ENCODE measurements at regions not wholly inside any gene's neighbourhood (a gene's known extent, or its start where the extent isn't known, plus 50 kb on each side); places are given as distances from the start of the nearest gene placed in this dataset.

DNA sequence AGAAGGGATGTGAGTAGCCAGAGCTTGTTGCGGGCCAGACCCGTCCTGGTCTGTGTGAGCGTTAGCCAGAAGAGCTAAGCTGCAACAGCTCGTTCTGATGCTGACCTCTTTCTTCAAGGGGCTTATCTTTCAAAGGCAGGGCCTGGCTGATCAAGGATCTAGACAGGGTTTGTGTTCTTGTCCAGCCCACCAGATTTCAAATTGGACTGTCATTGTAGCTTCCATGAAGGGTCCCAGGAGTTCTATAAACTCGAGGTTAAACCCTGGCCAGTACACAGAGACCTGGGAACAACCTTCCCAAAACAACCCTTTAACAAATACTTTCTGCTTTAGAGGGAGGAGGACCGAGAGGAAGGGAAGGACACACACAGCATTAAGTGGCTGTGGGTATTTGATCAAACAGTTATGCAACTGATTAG, 153.0 kb upstream of the TUT7 start:
- H2AFZ ChIP-seq (ENCODE audit: low read length), result no peak overlapping the region
- TF ChIP-seq ZNF24 (IDR thresholded peaks at IDR 0.05), result no peak
- TF ChIP-seq, protein P1, sequence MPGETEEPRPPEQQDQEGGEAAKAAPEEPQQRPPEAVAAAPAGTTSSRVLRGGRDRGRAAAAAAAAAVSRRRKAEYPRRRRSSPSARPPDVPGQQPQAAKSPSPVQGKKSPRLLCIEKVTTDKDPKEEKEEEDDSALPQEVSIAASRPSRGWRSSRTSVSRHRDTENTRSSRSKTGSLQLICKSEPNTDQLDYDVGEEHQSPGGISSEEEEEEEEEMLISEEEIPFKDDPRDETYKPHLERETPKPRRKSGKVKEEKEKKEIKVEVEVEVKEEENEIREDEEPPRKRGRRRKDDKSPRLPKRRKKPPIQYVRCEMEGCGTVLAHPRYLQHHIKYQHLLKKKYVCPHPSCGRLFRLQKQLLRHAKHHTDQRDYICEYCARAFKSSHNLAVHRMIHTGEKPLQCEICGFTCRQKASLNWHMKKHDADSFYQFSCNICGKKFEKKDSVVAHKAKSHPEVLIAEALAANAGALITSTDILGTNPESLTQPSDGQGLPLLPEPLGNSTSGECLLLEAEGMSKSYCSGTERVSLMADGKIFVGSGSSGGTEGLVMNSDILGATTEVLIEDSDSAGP (CRISPR knock-in tag; IDR thresholded peaks at IDR 0.05; ENCODE audit: borderline replicate concordance), result no peak
- no peak for TF ChIP-seq ZNF839 (CRISPR knock-in tag; IDR thresholded peaks at IDR 0.05; ENCODE audit: borderline replicate concordance)
- no peak for TF ChIP-seq HNRNPK (IDR thresholded peaks at IDR 0.05; ENCODE audit: low read depth, low read length, poor library complexity, severe bottlenecking)
- no peak for TF ChIP-seq MED1 (CRISPR knock-in tag; IDR thresholded peaks at IDR 0.05)
- TF ChIP-seq ZNF570 (CRISPR knock-in tag; IDR thresholded peaks at IDR 0.05; ENCODE audit: borderline replicate concordance), result no peak
- TF ChIP-seq, protein P2, sequence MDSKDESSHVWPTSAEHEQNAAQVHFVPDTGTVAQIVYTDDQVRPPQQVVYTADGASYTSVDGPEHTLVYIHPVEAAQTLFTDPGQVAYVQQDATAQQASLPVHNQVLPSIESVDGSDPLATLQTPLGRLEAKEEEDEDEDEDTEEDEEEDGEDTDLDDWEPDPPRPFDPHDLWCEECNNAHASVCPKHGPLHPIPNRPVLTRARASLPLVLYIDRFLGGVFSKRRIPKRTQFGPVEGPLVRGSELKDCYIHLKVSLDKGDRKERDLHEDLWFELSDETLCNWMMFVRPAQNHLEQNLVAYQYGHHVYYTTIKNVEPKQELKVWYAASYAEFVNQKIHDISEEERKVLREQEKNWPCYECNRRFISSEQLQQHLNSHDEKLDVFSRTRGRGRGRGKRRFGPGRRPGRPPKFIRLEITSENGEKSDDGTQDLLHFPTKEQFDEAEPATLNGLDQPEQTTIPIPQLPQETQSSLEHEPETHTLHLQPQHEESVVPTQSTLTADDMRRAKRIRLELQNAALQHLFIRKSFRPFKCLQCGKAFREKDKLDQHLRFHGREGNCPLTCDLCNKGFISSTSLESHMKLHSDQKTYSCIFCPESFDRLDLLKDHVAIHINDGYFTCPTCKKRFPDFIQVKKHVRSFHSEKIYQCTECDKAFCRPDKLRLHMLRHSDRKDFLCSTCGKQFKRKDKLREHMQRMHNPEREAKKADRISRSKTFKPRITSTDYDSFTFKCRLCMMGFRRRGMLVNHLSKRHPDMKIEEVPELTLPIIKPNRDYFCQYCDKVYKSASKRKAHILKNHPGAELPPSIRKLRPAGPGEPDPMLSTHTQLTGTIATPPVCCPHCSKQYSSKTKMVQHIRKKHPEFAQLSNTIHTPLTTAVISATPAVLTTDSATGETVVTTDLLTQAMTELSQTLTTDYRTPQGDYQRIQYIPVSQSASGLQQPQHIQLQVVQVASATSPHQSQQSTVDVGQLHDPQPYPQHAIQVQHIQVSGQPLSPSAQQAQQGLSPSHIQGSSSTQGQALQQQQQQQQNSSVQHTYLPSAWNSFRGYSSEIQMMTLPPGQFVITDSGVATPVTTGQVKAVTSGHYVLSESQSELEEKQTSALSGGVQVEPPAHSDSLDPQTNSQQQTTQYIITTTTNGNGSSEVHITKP (CRISPR knock-in tag; IDR thresholded peaks at IDR 0.05; ENCODE audit: low read depth), result no peak
- TF ChIP-seq GLI4 (CRISPR knock-in tag; IDR thresholded peaks at IDR 0.05; ENCODE audit: borderline replicate concordance), result no peak
- TF ChIP-seq TBP (CRISPR knock-in tag; IDR thresholded peaks at IDR 0.05), result no peak
- TF ChIP-seq, protein P3, sequence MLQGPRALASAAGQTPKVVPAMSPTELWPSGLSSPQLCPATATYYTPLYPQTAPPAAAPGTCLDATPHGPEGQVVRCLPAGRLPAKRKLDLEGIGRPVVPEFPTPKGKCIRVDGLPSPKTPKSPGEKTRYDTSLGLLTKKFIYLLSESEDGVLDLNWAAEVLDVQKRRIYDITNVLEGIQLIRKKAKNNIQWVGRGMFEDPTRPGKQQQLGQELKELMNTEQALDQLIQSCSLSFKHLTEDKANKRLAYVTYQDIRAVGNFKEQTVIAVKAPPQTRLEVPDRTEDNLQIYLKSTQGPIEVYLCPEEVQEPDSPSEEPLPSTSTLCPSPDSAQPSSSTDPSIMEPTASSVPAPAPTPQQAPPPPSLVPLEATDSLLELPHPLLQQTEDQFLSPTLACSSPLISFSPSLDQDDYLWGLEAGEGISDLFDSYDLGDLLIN (CRISPR knock-in tag; IDR thresholded peaks at IDR 0.05; ENCODE audit: borderline replicate concordance), result no peak
- TF ChIP-seq, protein P4, sequence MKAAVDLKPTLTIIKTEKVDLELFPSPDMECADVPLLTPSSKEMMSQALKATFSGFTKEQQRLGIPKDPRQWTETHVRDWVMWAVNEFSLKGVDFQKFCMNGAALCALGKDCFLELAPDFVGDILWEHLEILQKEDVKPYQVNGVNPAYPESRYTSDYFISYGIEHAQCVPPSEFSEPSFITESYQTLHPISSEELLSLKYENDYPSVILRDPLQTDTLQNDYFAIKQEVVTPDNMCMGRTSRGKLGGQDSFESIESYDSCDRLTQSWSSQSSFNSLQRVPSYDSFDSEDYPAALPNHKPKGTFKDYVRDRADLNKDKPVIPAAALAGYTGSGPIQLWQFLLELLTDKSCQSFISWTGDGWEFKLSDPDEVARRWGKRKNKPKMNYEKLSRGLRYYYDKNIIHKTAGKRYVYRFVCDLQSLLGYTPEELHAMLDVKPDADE (CRISPR knock-in tag; IDR thresholded peaks at IDR 0.05), result no peak
- TF ChIP-seq, protein P5, sequence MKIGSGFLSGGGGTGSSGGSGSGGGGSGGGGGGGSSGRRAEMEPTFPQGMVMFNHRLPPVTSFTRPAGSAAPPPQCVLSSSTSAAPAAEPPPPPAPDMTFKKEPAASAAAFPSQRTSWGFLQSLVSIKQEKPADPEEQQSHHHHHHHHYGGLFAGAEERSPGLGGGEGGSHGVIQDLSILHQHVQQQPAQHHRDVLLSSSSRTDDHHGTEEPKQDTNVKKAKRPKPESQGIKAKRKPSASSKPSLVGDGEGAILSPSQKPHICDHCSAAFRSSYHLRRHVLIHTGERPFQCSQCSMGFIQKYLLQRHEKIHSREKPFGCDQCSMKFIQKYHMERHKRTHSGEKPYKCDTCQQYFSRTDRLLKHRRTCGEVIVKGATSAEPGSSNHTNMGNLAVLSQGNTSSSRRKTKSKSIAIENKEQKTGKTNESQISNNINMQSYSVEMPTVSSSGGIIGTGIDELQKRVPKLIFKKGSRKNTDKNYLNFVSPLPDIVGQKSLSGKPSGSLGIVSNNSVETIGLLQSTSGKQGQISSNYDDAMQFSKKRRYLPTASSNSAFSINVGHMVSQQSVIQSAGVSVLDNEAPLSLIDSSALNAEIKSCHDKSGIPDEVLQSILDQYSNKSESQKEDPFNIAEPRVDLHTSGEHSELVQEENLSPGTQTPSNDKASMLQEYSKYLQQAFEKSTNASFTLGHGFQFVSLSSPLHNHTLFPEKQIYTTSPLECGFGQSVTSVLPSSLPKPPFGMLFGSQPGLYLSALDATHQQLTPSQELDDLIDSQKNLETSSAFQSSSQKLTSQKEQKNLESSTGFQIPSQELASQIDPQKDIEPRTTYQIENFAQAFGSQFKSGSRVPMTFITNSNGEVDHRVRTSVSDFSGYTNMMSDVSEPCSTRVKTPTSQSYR (CRISPR knock-in tag; IDR thresholded peaks at IDR 0.05; ENCODE audit: borderline replicate concordance), result no peak
- TF ChIP-seq SMAD1 (CRISPR knock-in tag; IDR thresholded peaks at IDR 0.05; ENCODE audit: borderline replicate concordance, low read depth), result no peak

More for the DNA sequence above, 153.0 kb upstream of the TUT7 start:
- BruUV-seq (replicated peaks), result no TSS peak
- H3K9me3 ChIP-seq (ENCODE audit: low read length), result no peaks in the 10 kb centered on the region
- DNase-seq (ENCODE audit: low spot score) (no peak), ATAC-seq (no peak), FAIRE-seq (no peak)
- H3K36me3 ChIP-seq (replicated peaks in 1 of 2; ENCODE audit: control insufficient read depth in 1 of 2, insufficient read depth in 2 of 2, low read length in 2 of 2), result no peaks in the 10 kb centered on the region
- H3K4me1 ChIP-seq (ENCODE audit: insufficient read depth, low read length), result no peaks in the 10 kb centered on the region
- peaks cover 0 to 13% of the 10 kb centered on the region in 2 experiments; a peak in 2 of 5 replicates for H3K27me3 ChIP-seq (ENCODE audit: control insufficient read depth in 1 of 2, insufficient read depth in 2 of 2, low read length in 2 of 2)
- no peak overlapping the region for H3K4me2 ChIP-seq (ENCODE audit: low read depth, low read length)
- H4K20me1 ChIP-seq (ENCODE audit: insufficient read depth, low read length), result no peaks in the 10 kb centered on the region
- ChIA-PET POLR2A (no interaction called here), CTCF (ENCODE audit: low intra/inter-chr PET ratio, low total read pairs) (no interaction called here)
- WGBS (ENCODE audit: low lambda C conversion rate), result 3% methylated on average over 6 of the region's 6 CpGs
- H3K9ac ChIP-seq (ENCODE audit: insufficient read depth, low read depth, low read length), result no peak overlapping the region
- H3K27ac ChIP-seq (ENCODE audit: extremely low read length, insufficient read depth, low read length), result no peak overlapping the region
- no peaks in the 10 kb centered on the region for H3K79me2 ChIP-seq (ENCODE audit: insufficient read depth, low read length)
- no peak overlapping the region for H3K4me3 ChIP-seq (replicated peaks in 1 of 3; ENCODE audit: insufficient read depth in 1 of 3, low read depth in 2 of 3, low read length in 3 of 3)
- in situ Hi-C loops (cut with HindIII; ENCODE audit: extremely low pct_ligation_motif_present, low pct_unique_long_range_greater_than_20kb) (no loop called here), intact Hi-C loops (cut with micrococcal nuclease; ENCODE audit: unreplicated experiment) (no loop called here)

Measured in HepG2 (cell line).